ENCODE measurements at regions not wholly inside any gene's neighbourhood (a gene's known extent, or its start where the extent isn't known, plus 50 kb on each side); places are given as distances from the start of the nearest gene placed in this dataset.
"Not testable (repeated sequence)": the region's sequence is repeated elsewhere in the genome, so short reads cannot be mapped to it uniquely, and the experiment has no call there.

GRCh38 chr4:66489370-66489769 lies 819.1 kb upstream of the EPHA5 start:
- in situ Hi-C loops (cut with HindIII; ENCODE audit: low sequenced_read_pairs): no loop called here

- in situ Hi-C loops (cut with HindIII; ENCODE audit: low sequenced_read_pairs): no loop called here
Observed at GRCh38 chr4:66486068-66486467, 815.8 kb upstream of the EPHA5 start.

GRCh38 chr4:66482186-66482585 lies 811.9 kb upstream of the EPHA5 start:
- in situ Hi-C loops (cut with HindIII; ENCODE audit: low sequenced_read_pairs): no loop called here

- in situ Hi-C loops (cut with HindIII; ENCODE audit: low sequenced_read_pairs): no loop called here
Observed at GRCh38 chr4:66475596-66475995, 805.3 kb upstream of the EPHA5 start.

GRCh38 chr4:66465111-66465510 lies 794.8 kb upstream of the EPHA5 start:
- in situ Hi-C loops (cut with HindIII; ENCODE audit: low sequenced_read_pairs): no loop called here

GRCh38 chr4:66462890-66463289 lies 792.6 kb upstream of the EPHA5 start:
- in situ Hi-C loops (cut with HindIII; ENCODE audit: low sequenced_read_pairs): not testable (repeated sequence)

- in situ Hi-C loops (cut with HindIII; ENCODE audit: low sequenced_read_pairs): no loop called here
Observed at GRCh38 chr4:66451741-66452140, 781.5 kb upstream of the EPHA5 start.

GRCh38 chr4:66443008-66443407 lies 772.7 kb upstream of the EPHA5 start:
- in situ Hi-C loops (cut with HindIII; ENCODE audit: low sequenced_read_pairs): no loop called here

GRCh38 chr4:66439508-66439907 lies 769.2 kb upstream of the EPHA5 start:
- in situ Hi-C loops (cut with HindIII; ENCODE audit: low sequenced_read_pairs): no loop called here

- in situ Hi-C loops (cut with HindIII; ENCODE audit: low sequenced_read_pairs): no loop called here
Observed at GRCh38 chr4:66433706-66434105, 763.4 kb upstream of the EPHA5 start.

GRCh38 chr4:66430856-66431255 lies 760.6 kb upstream of the EPHA5 start:
- in situ Hi-C loops (cut with HindIII; ENCODE audit: low sequenced_read_pairs): no loop called here

- in situ Hi-C loops (cut with HindIII; ENCODE audit: low sequenced_read_pairs): no loop called here
Observed at GRCh38 chr4:66429276-66429675, 759.0 kb upstream of the EPHA5 start.

GRCh38 chr4:66416425-66416824 lies 746.1 kb upstream of the EPHA5 start:
- in situ Hi-C loops (cut with HindIII; ENCODE audit: low sequenced_read_pairs): no loop called here

GRCh38 chr4:66404141-66404540 lies 733.9 kb upstream of the EPHA5 start:
- in situ Hi-C loops (cut with HindIII; ENCODE audit: low sequenced_read_pairs): no loop called here

- in situ Hi-C loops (cut with HindIII; ENCODE audit: low sequenced_read_pairs): no loop called here
Observed at GRCh38 chr4:66376921-66377320, 706.6 kb upstream of the EPHA5 start.

- in situ Hi-C loops (cut with HindIII; ENCODE audit: low sequenced_read_pairs): no loop called here
Observed at GRCh38 chr4:66376396-66376795, 706.1 kb upstream of the EPHA5 start.

GRCh38 chr4:66373268-66373667 lies 703.0 kb upstream of the EPHA5 start:
- in situ Hi-C loops (cut with HindIII; ENCODE audit: low sequenced_read_pairs): no loop called here

GRCh38 chr4:66372706-66373105 lies 702.4 kb upstream of the EPHA5 start:
- in situ Hi-C loops (cut with HindIII; ENCODE audit: low sequenced_read_pairs): no loop called here

GRCh38 chr4:66367043-66367660 lies 696.9 kb upstream of the EPHA5 start:
- in situ Hi-C loops (cut with HindIII; ENCODE audit: low sequenced_read_pairs): no loop called here

- in situ Hi-C loops (cut with HindIII; ENCODE audit: low sequenced_read_pairs): not testable (repeated sequence)
Observed at GRCh38 chr4:66360395-66360794, 690.1 kb upstream of the EPHA5 start.

GRCh38 chr4:66357316-66357715 lies 687.0 kb upstream of the EPHA5 start:
- in situ Hi-C loops (cut with HindIII; ENCODE audit: low sequenced_read_pairs): no loop called here

- in situ Hi-C loops (cut with HindIII; ENCODE audit: low sequenced_read_pairs): no loop called here
Observed at GRCh38 chr4:66355328-66355727, 685.0 kb upstream of the EPHA5 start.

- in situ Hi-C loops (cut with HindIII; ENCODE audit: low sequenced_read_pairs): no loop called here
Observed at GRCh38 chr4:66351761-66352160, 681.5 kb upstream of the EPHA5 start.
